Ecto neural progenitor cell (in vitro differentiated cells): ENCODE measurements at regions not wholly inside any gene's neighbourhood (a gene's known extent, or its start where the extent isn't known, plus 50 kb on each side); places are given as distances from the start of the nearest gene placed in this dataset.
"Not testable (repeated sequence)": the region's sequence is repeated elsewhere in the genome, so short reads cannot be mapped to it uniquely, and the experiment has no call there.

Source experiments
- DNase-seq: peaks from one replicate; pipeline ENCODE4 v3.0.0-alpha.2; 2018; ENCODE audit warnings: low spot score

DNA sequence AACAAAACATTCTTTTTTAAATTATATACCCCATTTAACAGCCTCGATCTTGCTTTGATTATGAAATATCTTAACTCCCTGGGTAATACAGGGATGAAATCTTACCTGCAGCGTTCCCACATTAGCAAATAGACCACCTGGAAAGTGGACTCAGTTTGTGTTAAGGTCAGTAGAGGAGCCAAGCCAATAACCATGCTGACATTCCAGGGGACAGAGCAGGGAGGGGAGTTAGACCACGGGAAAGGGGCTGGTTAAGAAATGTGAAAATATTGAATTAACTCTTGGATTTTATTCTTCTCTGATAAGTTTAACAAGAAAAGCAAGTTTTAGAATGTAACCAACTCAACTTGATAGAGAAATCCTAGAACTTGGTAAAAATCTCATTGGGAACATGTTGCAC, 144.9 kb upstream of the CLEC14A start:
- no peak for DNase-seq

DNA sequence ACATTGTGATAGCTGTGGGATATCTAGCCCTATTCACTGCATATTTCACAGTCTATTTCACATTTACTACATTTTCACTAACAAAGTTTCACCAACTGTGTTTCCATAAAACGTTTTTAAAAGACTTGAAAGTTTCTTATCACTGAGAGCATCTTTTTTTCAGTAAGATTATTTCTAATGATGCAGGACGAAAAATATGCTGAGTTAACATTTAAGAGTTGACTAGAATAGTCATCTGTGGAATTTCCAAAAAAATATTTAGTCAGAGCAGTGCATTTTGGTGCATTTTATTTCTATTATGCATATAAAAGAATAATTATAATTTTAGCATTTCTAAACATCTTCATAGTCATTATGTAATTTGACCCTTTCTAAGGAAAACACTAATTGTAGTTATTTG, 143.8 kb upstream of the CLEC14A start:
- no peak for DNase-seq

GRCh38 chr14:38394767-38395166, 138.9 kb upstream of the CLEC14A start:
- DNase-seq, result no peak

DNA sequence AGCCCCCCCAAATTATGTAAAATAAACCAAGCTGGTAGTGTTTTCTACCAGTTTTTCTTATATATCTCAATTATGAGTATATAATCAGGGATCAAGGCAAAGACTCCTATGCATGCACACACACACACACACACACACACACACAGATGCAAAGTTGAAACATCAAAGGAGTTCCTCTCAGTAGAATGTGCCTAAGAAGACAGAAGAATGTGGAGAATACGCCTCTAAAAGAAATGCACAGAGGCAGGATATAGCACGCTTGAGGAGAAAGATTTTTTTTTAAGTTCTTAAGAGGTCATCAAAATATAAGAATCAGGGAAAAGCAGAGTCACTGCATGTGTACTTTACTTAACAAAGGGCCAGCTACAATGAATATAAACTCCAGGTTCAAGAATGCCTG, 138.2 kb upstream of the CLEC14A start:
- no peak for DNase-seq

DNA sequence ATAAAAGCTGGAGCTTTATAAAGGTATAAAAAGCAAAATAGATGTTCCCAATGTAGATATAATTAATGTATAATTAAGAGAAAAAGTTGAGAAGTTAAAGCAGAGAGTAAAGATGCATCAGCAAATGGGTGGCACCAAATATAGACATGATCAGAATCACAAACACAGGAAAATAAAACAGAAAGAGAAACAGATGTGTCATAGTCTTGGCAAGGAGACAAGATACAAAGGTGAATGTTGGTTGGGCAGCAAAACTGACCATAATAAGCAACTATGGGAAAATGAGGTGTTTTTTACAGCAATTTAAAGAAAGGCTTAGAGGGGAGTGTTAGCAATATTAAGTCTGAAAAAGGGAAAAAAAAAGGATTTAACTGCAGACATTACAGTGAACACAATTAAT, 135.4 kb upstream of the CLEC14A start:
- DNase-seq, result no peak

DNA sequence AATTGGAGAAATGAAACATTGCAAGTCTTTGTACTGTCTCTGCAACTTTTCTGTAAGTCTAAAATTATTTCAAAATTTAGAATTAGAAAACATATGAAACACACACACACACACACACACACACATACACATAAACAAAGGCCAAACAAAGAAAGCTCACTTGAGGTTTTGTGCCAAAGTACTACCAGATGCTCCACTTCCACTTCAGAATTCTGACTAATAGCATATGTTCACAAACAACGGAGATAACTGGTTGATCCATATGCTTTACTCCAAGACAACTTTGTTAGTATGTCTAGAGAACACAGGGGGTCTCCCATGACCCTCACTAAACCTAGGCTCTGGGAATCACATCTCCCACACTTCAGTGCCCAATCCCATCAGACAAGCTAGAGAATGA, 133.8 kb upstream of the CLEC14A start:
- DNase-seq, result no peak

DNA sequence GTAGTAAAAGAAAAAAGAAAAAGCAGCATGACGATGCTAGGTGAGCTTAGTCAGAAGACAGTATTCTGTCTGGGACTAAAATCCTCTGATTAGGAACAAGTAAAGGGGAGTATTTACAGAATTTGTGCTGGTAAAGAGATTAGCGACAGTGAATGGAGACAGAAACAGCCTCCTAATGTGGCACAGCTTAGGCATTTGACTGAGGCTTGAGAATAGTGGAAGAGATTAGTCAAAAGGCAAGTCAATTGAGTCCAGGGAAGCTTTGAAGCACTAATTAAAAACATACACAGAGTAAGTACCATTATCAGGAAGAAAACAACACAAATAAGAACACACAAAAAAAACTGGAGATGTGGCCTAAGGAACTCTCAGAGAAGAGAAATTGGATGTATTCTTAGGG, 131.9 kb upstream of the CLEC14A start:
- no peak for DNase-seq

DNA sequence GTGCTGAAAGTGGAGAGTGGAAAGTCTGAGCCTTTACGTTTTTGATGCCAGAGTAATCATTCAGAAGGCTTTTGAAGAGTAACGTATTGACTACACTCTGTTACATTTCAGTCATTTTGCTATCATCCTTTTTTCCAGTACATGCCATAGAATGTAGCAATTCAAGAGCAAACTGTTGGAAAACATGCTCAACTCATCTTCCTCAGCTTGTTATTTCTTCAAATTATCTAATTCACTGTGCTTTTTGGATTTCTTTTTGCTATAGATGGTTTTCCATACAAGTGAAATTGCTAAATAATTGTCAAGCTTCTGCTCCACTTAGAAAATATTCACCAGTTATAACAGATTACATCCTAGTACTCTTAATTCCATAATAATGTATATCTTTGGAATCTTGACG, 129.9 kb upstream of the CLEC14A start:
- no peak for DNase-seq

DNA sequence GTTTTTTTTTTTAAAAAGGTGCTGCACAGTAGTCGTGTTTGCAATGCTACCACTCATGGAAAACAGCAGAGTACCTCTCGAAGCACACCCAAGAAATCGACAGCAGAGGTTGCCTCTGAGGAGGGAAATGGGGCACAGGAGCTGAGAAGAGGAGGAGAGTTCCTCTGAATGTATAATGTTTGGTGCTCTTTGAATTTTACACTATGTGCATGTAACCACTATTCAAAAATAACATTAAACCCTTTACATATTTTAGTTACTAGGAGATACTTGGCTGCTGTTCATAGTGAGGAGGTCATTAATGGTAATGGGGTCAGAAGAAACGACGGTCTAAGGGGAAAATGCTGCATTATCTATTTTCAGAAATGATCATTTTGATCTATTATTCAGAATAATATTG, 129.4 kb upstream of the CLEC14A start:
- no peak for DNase-seq

DNA sequence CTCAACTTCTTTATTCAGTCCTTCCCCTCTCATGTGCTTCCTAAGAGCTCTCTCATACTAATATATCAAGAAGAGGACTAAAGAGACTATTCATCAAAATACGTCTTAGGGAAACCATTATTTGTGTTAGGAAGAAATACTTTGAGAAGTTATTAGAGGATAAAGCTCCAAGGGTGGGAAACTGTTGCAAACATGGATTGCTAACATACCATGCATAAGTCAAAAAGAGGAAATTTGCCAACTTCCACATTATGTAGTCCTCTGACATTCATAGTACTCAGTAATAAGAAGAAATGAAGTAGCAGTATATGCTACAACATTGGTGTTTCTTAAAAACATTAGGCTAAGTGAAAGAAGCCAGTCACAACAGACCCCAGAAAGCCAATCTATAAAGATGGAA, 128.8 kb upstream of the CLEC14A start:
- DNase-seq, result no peak

GRCh38 chr14:38367922-38368321, 112.0 kb upstream of the CLEC14A start:
- no peak for DNase-seq

GRCh38 chr14:38366374-38366773, 110.5 kb upstream of the CLEC14A start:
- DNase-seq, result no peak

DNA sequence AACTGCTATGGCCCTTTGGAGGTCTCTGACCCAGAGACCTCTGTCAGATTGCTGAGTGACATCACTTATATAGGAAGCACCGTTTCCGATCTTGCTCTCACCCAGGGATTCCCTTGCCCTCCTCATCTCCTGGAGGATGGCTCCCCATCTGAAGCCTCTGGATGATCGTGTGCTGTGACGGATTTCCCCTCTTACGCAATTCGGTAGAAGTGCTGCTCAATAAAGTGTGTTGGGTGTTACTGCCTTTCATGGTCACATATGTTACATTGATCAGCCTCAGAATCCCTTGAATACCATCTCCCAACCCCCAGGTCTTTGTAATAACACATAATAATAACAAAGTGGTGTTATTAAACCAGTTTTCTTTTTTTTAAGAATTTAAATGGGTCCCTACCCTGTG, 107.3 kb upstream of the CLEC14A start:
- DNase-seq, result no peak

GRCh38 chr14:38357557-38357956, 101.7 kb upstream of the CLEC14A start:
- no peak for DNase-seq

DNA sequence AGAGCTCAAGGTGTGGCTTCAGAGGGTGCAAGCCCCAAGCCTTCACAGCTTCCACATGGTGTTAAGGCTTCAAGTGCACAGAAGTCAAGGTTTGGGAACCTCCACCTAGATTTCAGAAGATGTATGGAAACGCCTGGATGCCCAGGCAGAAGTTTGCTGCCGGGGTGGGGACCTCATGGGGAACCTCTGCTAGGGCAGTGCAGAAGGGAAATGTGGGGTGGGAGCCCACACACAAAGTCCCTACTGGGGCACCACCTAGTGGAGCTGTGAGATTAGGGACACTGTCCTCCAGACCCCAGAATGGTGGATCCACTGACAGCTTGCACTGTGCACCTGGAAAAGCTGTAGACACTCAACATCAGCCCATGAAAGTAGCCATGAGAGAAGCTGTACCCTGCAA, 99.6 kb upstream of the CLEC14A start:
- not testable (repeated sequence) for DNase-seq

GRCh38 chr14:38350102-38350501, 94.2 kb upstream of the CLEC14A start:
- no peak for DNase-seq

DNA sequence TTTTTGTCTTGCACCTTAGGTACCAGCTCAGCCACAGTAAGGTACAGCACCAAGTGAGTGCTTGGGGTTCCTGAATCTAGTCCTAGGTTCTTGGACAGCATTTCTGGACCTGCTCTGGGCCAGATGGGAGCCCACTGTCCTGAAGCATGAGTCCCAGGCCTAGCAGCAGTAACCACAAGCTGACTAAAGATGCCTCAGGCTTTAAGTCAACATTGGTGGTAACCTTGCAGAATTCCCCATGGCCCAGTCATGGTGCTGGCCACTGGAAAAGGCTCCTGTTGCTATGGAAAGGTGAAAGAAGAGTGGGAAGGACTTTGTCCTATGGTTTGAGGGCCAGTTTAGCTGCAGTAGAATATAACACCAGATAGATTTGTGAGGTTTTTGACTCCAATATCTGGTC, 86.9 kb upstream of the CLEC14A start:
- no peak for DNase-seq

- DNase-seq, result no peak
Measured at GRCh38 chr14:38339696-38340095, 83.8 kb upstream of the CLEC14A start.

DNA sequence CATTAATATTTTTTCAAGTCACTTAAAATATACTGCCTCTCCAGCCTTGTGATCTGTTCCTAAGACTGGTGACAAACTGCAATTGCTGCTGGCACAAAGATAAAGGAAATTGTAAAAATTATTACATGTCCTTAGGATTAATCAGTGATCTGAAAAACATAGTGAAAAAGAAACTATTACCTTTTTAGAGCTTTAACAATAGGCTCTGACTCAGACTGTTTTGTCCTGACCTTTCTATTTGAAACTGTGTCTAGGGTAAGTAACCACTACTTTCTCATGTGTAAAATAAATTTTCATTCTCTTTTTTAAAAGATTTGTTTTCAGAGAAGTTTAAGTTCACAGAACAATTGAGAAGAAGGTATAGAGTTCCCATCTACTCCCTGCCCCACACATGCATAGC, 80.4 kb upstream of the CLEC14A start:
- no peak for DNase-seq

- no peak for DNase-seq
Measured at GRCh38 chr14:38330275-38330674, 74.4 kb upstream of the CLEC14A start.

DNA sequence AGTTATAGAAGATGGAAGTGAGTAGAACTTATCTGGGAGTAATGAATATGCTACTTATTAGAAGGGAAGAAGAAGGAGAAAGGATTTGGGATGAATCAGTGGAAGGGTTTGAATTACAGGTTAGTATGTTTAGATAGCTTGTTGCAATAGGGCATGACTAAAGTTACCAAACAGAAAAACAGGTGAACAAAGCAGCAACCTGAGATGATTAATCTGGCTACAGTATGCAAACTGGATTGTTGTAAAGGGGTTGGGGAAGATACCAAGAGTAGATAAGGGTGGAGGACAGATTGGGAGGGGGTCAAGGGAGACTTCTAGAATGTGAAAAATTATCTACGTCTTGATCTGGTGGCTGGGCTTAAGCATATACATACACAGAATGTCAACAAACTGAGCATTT, 73.4 kb upstream of the CLEC14A start:
- DNase-seq, result no peak

DNA sequence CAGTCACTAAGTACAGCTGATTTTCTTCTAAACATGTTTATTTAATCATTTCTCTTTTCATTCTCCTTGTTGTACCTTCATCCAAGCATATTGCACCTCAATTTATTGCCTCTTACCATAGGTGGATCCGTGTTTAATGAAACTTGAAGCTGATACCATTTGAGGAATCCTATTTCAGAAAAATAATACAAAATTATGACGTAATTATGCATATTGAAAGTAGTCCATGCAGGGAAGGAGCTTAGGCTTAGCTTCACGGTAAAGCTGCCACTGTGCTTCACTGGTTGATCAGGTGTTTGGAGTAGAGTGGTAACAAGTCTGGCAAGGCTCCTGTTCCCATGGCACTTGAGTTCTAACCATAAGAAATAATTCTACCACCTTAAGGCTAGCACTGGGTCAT, 61.0 kb upstream of the CLEC14A start:
- DNase-seq, result no peak

DNA sequence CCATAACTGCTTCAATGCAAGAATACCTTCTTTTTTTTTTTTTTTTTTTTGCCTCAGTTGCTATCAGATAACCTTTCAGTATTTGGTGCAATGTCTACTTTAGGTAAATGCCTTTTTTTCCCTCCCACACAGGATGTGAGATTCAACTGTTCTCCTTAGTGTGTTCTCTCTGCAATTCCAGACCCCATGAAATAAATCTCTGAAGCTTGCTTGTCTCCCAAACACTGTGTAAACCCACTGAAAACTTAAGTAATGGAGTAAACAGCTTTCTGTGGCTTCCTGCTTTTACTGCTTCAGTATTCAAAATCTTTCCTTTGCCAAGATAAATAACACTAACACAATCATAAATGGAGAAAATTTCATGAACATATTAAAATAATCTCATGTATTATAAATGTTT, 55.8 kb upstream of the CLEC14A start:
- DNase-seq, result no peak

DNA sequence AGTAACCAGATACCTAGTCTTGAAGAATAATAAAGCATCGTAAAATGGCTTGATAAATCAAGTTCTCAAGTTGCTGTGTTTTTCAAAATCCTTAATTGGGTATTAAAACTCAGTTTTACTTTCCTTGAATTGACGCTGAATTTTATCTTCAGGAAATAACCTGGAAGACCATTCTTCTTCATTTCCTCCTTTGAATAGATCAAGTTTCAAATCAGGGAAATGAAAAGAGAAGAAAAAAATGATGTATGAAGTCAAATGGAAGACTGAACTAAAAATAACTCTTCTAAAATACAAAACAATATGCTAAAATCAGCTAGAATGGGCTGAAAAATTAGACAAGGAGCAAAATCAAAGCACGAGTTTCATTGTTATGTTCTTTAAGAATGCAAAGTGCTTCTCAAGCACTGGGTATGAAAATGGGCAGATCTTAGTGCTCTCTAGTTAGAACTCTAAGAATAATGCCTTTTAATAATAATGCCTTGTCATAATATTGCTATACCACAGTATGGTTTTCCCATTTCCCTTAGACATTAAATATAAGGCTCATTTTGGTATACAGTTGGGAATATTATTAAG, 54.6 kb upstream of the CLEC14A start:
- DNase-seq, result no peak
